WTC11 (cell line): ENCODE measurements at regions not wholly inside any gene's neighbourhood (a gene's known extent, or its start where the extent isn't known, plus 50 kb on each side); places are given as distances from the start of the nearest gene placed in this dataset.

Source experiments
- ATAC-seq: fragments of 200-7000 bp; cut with Tn5 transposase; 2 replicates; pipeline ENCODE4 v1.10.0; 2021; ENCODE audit warnings: mild to moderate bottlenecking, moderate library complexity
- CTCF ChIA-PET: fragments of 300-600 bp; sonication (Branson Sonifier 250); formaldehyde crosslinking; loops from one replicate; lab custom pipeline; 2021; ENCODE audit warnings: antibody characterized with exemption; lab: Charles Lee
- POLR2A ChIA-PET: fragments of 350-600 bp; sonication (Branson Sonifier 250); formaldehyde crosslinking; loops from one replicate; lab custom pipeline; 2021; ENCODE audit warnings: antibody characterized with exemption; lab: Charles Lee
- DNase-seq: peaks from one replicate; pipeline ENCODE4 v3.0.0; 2021; ENCODE audit warnings: low spot score
- H3K27ac Mint-ChIP-seq: 2 replicates; pipeline ENCODE4 v1.8.0; 2021; ENCODE audit warnings: mixed read lengths
- H3K27me3 Mint-ChIP-seq: 2 replicates; pipeline ENCODE4 v1.8.0; 2021; ENCODE audit warnings: low read depth, mild to moderate bottlenecking, moderate library complexity, mixed read lengths
- H3K36me3 Mint-ChIP-seq: 2 replicates; pipeline ENCODE4 v1.8.0; 2021; ENCODE audit warnings: mixed read lengths
- H3K4me1 Mint-ChIP-seq: 2 replicates; pipeline ENCODE4 v1.8.0; 2022; ENCODE audit warnings: mixed read lengths
- H3K4me3 Mint-ChIP-seq: 2 replicates; pipeline ENCODE4 v1.8.0; 2021; ENCODE audit warnings: mild to moderate bottlenecking, moderate library complexity, mixed read lengths
- H3K9me3 Mint-ChIP-seq: 2 replicates; pipeline ENCODE4 v1.8.0; 2021; ENCODE audit warnings: mixed read lengths
- ETV6 ChIP-seq: sonication (generic); formaldehyde crosslinking; IDR thresholded peaks from 2 replicates; pipeline ENCODE4 v1.8.1; 2022; ENCODE audit warnings: mild to moderate bottlenecking, missing genetic modification reagents
- FOXJ3 ChIP-seq: sonication (generic); formaldehyde crosslinking; IDR thresholded peaks from 2 replicates; pipeline ENCODE4 v1.9.0; 2021; ENCODE audit warnings: missing genetic modification reagents, mild to moderate bottlenecking, borderline replicate concordance
- JAZF1 ChIP-seq: fragments of 250-450 bp; sonication (Bioruptor Pico); IDR thresholded peaks from 2 replicates; pipeline ENCODE4 v1.9.0; 2021; ENCODE audit warnings: moderate library complexity, mild to moderate bottlenecking, inconsistent platforms
- JUN ChIP-seq: sonication (generic); formaldehyde crosslinking; IDR thresholded peaks from 2 replicates; pipeline ENCODE4 v1.8.0; 2023; ENCODE audit warnings: mild to moderate bottlenecking, missing genetic modification reagents
- KAT7 ChIP-seq: sonication (generic); formaldehyde crosslinking; IDR thresholded peaks from 2 replicates; pipeline ENCODE4 v1.8.1; 2023; ENCODE audit warnings: missing genetic modification reagents, mild to moderate bottlenecking, borderline replicate concordance
- NFE2L1 ChIP-seq: sonication (generic); formaldehyde crosslinking; IDR thresholded peaks from 2 replicates; pipeline ENCODE4 v1.8.1; 2023; ENCODE audit warnings: missing genetic modification reagents
- NR3C1 ChIP-seq: sonication (generic); formaldehyde crosslinking; conservative IDR thresholded peaks from 2 replicates; pipeline ENCODE4 v1.8.1; 2023; ENCODE audit warnings: low read depth, mild to moderate bottlenecking, missing genetic modification reagents
- PRRX2 ChIP-seq: fragments of 250-450 bp; sonication (Bioruptor Pico); IDR thresholded peaks from 2 replicates; pipeline ENCODE4 v1.8.0; 2021; ENCODE audit warnings: mild to moderate bottlenecking
- SMAD3 ChIP-seq: sonication (generic); formaldehyde crosslinking; IDR thresholded peaks from 2 replicates; pipeline ENCODE4 v1.8.0; 2022; ENCODE audit warnings: missing genetic modification reagents, mild to moderate bottlenecking, borderline replicate concordance
- SOX15 ChIP-seq: fragments of 250-450 bp; sonication (Bioruptor Pico); IDR thresholded peaks from 2 replicates; pipeline ENCODE4 v1.9.0; 2021; ENCODE audit warnings: mild to moderate bottlenecking
- SP1 ChIP-seq: sonication (generic); formaldehyde crosslinking; conservative IDR thresholded peaks from 2 replicates; pipeline ENCODE4 v1.8.1; 2022; ENCODE audit warnings: missing genetic modification reagents
- TCF7 ChIP-seq: sonication (generic); formaldehyde crosslinking; IDR thresholded peaks from 2 replicates; pipeline ENCODE4 v1.8.0; 2022; ENCODE audit warnings: mild to moderate bottlenecking, low read depth, missing genetic modification reagents, moderate library complexity
- USF2 ChIP-seq: sonication (generic); formaldehyde crosslinking; IDR thresholded peaks from 2 replicates; pipeline ENCODE4 v1.8.1; 2023; ENCODE audit warnings: mild to moderate bottlenecking, missing genetic modification reagents, moderate library complexity
- ZNF219 ChIP-seq: sonication (generic); formaldehyde crosslinking; IDR thresholded peaks from 2 replicates; pipeline ENCODE4 v1.8.0; 2023; ENCODE audit warnings: missing genetic modification reagents, mild to moderate bottlenecking, borderline replicate concordance
- ZNF263 ChIP-seq: sonication (generic); formaldehyde crosslinking; IDR thresholded peaks from 2 replicates; pipeline ENCODE4 v1.8.1; 2022; ENCODE audit warnings: low read depth, mild to moderate bottlenecking, moderate library complexity, missing genetic modification reagents
- ZNF317 ChIP-seq: sonication (generic); formaldehyde crosslinking; IDR thresholded peaks from 2 replicates; pipeline ENCODE4 v1.8.1; 2023; ENCODE audit warnings: low read depth, mild to moderate bottlenecking, moderate library complexity, missing genetic modification reagents, borderline replicate concordance
- ZNF396 ChIP-seq: fragments of 250-450 bp; sonication (Bioruptor Pico); IDR thresholded peaks from 2 replicates; pipeline ENCODE4 v1.8.0; 2021; ENCODE audit warnings: mild to moderate bottlenecking, moderate library complexity, borderline replicate concordance
- TF ChIP-seq, protein P1 (sequence below): sonication (generic); formaldehyde crosslinking; IDR thresholded peaks from 2 replicates; pipeline ENCODE4 v1.8.0; 2022; ENCODE audit warnings: mild to moderate bottlenecking, missing genetic modification reagents
- TF ChIP-seq, protein P2 (sequence below): sonication (generic); formaldehyde crosslinking; IDR thresholded peaks from 2 replicates; pipeline ENCODE4 v1.8.1; 2023; ENCODE audit warnings: mild to moderate bottlenecking, missing genetic modification reagents, moderate library complexity
- TF ChIP-seq, protein P3 (sequence below): sonication (generic); formaldehyde crosslinking; IDR thresholded peaks from 2 replicates; pipeline ENCODE4 v1.8.0; 2023; ENCODE audit warnings: mild to moderate bottlenecking, missing genetic modification reagents

- no peak for ATAC-seq
- ChIA-PET POLR2A (no interaction called here), CTCF (no interaction called here)
- no peak for DNase-seq
- TF ChIP-seq FOXJ3 (CRISPR knock-in tag) (no peak), JAZF1 (CRISPR knock-in tag) (no peak), SOX15 (CRISPR knock-in tag) (no peak), JUN (CRISPR knock-in tag) (no peak), TCF7 (CRISPR knock-in tag) (no peak)
- TF ChIP-seq, protein P1, sequence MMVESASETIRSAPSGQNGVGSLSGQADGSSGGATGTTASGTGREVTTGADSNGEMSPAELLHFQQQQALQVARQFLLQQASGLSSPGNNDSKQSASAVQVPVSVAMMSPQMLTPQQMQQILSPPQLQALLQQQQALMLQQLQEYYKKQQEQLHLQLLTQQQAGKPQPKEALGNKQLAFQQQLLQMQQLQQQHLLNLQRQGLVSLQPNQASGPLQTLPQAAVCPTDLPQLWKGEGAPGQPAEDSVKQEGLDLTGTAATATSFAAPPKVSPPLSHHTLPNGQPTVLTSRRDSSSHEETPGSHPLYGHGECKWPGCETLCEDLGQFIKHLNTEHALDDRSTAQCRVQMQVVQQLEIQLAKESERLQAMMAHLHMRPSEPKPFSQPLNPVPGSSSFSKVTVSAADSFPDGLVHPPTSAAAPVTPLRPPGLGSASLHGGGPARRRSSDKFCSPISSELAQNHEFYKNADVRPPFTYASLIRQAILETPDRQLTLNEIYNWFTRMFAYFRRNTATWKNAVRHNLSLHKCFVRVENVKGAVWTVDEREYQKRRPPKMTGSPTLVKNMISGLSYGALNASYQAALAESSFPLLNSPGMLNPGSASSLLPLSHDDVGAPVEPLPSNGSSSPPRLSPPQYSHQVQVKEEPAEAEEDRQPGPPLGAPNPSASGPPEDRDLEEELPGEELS (CRISPR knock-in tag), result no peak
- H3K27me3 Mint-ChIP-seq, result no peaks in the 10 kb centered on the region
- H3K4me1 Mint-ChIP-seq, result no peaks in the 10 kb centered on the region
- no peak overlapping the region for H3K4me3 Mint-ChIP-seq
- H3K9me3 Mint-ChIP-seq, result peaks cover 9% of the 10 kb centered on the region
- no peaks in the 10 kb centered on the region for H3K36me3 Mint-ChIP-seq
- no peak overlapping the region for H3K27ac Mint-ChIP-seq
Observed at GRCh38 chr10:53075469-53075868, 302.9 kb upstream of the MBL2 start.

DNA sequence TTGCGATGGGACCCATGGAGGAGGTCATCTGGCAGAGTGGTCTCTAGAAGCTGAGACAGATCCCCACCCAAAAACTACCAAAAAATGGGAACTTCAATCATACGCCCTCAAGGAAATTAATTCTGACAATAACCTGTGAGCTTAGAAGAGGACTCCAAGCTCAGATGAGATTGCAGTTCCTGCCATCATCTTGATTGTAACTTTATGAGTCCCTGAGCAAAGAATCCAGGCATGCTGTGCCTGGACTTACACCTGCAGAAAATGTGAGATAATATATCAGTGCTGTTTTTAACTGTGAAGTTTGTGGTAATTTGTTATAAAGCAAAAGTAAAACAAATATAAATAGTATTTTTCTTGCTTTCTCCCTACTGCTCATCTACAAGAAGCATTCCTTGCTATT lies 299.6 kb upstream of the MBL2 start:
- Mint-ChIP-seq H3K4me1 (no peaks in the 10 kb centered on the region), H3K4me3 (no peak overlapping the region)
- POLR2A ChIA-PET, result interaction anchor here (0.6 kb wide), 1 partner anchor 1147 kb away, joined by 3 read pairs; no protein-coding TSS in a partner anchor

More for the DNA sequence above, 299.6 kb upstream of the MBL2 start:
- TF ChIP-seq, protein P2, sequence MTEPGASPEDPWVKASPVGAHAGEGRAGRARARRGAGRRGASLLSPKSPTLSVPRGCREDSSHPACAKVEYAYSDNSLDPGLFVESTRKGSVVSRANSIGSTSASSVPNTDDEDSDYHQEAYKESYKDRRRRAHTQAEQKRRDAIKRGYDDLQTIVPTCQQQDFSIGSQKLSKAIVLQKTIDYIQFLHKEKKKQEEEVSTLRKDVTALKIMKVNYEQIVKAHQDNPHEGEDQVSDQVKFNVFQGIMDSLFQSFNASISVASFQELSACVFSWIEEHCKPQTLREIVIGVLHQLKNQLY (CRISPR knock-in tag), result no peak
- TF ChIP-seq, protein P3, sequence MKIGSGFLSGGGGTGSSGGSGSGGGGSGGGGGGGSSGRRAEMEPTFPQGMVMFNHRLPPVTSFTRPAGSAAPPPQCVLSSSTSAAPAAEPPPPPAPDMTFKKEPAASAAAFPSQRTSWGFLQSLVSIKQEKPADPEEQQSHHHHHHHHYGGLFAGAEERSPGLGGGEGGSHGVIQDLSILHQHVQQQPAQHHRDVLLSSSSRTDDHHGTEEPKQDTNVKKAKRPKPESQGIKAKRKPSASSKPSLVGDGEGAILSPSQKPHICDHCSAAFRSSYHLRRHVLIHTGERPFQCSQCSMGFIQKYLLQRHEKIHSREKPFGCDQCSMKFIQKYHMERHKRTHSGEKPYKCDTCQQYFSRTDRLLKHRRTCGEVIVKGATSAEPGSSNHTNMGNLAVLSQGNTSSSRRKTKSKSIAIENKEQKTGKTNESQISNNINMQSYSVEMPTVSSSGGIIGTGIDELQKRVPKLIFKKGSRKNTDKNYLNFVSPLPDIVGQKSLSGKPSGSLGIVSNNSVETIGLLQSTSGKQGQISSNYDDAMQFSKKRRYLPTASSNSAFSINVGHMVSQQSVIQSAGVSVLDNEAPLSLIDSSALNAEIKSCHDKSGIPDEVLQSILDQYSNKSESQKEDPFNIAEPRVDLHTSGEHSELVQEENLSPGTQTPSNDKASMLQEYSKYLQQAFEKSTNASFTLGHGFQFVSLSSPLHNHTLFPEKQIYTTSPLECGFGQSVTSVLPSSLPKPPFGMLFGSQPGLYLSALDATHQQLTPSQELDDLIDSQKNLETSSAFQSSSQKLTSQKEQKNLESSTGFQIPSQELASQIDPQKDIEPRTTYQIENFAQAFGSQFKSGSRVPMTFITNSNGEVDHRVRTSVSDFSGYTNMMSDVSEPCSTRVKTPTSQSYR, result no peak
- no peak for TF ChIP-seq USF2 (CRISPR knock-in tag)
- no peak for TF ChIP-seq ZNF396
- TF ChIP-seq NR3C1 (CRISPR knock-in tag), result no peak
- no peak for TF ChIP-seq SMAD3 (CRISPR knock-in tag)
- no peak for TF ChIP-seq KAT7 (CRISPR knock-in tag)
- no peak for TF ChIP-seq SP1 (CRISPR knock-in tag)
- no peak for TF ChIP-seq PRRX2 (CRISPR knock-in tag)
- no peak for TF ChIP-seq ZNF317
- no peak for TF ChIP-seq ZNF263
- no peak for TF ChIP-seq ZNF219 (CRISPR knock-in tag)
- no peak for TF ChIP-seq ETV6
- no peak for TF ChIP-seq JAZF1 (CRISPR knock-in tag)
- TF ChIP-seq NFE2L1 (CRISPR knock-in tag), result no peak
- H3K27me3 Mint-ChIP-seq, result no peaks in the 10 kb centered on the region
- peaks cover 17% of the 10 kb centered on the region for H3K9me3 Mint-ChIP-seq
- no peaks in the 10 kb centered on the region for H3K36me3 Mint-ChIP-seq
- no peak for ATAC-seq
- H3K27ac Mint-ChIP-seq, result no peak overlapping the region
- CTCF ChIA-PET, result interaction anchor here (1.4 kb wide), 1 partner anchor 122 kb away, joined by 3 read pairs; no protein-coding TSS in a partner anchor
- DNase-seq, result no peak
